IPS DF 4.7 (cell line): ENCODE measurements at regions not wholly inside any gene's neighbourhood (a gene's known extent, or its start where the extent isn't known, plus 50 kb on each side); places are given as distances from the start of the nearest gene placed in this dataset.

Experiments
- DNase-seq: peaks from one replicate; pipeline ENCODE4 v3.0.0-alpha.2; 2013; ENCODE audit warnings: low spot score; ENCODE audit errors: extremely low read depth

- DNase-seq: no peak
These were observed 122.9 kb upstream of the ZMIZ1 start for GRCh38 chr10:78945838-78946237.

- no peak for DNase-seq
These were observed 121.5 kb upstream of the ZMIZ1 start for GRCh38 chr10:78947226-78947625.

DNA sequence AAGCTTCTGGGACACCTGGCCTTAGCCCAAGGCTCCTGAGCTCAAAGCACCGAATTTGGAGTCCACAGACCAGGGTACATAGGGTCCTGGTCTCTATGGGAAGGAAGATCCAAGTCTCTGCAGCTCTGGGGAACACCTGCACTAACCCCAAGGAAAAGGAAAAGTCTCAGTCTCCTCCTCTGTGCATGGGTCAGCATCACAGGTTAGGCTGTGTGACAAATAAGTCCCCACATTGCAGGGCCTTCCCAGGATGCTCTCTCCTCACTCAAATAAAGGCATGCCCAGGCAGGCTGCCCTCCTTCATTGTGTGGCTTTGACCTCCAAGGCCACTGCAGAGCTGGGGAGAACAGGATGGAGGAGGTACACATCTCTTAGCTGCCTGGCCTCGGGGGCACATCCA is 121.0 kb upstream of the ZMIZ1 start:
- DNase-seq: no peak

DNA sequence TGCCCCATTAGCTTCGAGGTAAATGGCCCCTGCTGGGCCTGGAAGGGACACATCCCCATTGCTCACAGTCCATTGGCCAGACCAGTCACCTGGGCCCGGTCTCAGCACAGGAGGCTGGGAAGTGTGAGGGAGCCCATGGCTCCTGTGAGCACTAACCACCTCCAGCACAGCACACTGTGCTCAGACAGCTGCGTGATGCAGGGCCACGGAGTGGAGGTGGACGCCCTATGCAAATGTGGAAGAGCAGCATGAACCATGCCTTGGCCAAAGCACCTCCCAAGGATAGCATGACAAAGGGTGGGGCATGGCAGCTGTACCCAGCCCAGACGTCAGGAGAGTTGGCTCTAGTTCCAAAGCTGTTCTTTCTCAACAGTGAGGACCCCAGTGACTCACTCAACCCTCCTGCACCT is 120.1 kb upstream of the ZMIZ1 start:
- DNase-seq: no peak

GRCh38 chr10:78950656-78951587 is 117.8 kb upstream of the ZMIZ1 start:
- no peak for DNase-seq

DNA sequence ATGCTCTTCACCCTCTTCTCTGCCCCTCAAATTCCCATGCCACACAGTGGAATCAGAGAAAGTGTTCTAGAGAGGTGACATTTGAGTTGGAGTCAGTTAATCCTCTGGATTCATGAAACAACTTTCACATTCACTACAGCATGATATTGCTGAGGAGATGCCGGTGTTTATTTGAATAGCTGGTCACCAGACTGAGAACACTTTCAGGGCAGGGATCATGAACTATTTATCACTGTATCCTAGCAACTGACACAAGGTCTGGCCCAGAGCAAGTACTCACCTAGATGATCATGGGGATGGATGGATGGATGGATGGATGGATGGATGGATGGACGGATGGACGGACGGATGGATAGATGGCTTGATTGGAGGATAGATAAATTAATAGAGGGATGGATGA is 116.7 kb upstream of the ZMIZ1 start:
- no peak for DNase-seq

DNA sequence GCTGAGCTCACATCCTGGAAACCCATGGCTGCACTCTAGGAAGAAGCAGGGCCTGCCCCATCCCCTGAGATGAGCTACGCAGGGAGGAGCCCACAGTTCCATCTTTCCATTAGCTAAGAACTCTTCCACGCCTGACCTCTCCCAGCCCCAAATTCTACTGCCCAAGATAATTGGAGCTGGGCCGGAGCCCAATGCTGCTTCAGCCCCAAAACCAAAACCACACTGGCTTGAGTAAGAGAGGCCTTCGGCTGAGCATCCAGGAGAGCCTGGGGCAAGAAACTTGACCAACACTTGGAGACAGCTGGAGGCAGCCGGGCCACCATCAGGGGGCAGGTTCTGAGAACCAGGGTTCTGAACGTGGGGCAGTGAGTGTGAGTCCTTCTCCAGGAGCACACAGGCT is 116.1 kb upstream of the ZMIZ1 start:
- no peak for DNase-seq

- DNase-seq: no peak
These were observed 115.5 kb upstream of the ZMIZ1 start for GRCh38 chr10:78953113-78953798.

DNA sequence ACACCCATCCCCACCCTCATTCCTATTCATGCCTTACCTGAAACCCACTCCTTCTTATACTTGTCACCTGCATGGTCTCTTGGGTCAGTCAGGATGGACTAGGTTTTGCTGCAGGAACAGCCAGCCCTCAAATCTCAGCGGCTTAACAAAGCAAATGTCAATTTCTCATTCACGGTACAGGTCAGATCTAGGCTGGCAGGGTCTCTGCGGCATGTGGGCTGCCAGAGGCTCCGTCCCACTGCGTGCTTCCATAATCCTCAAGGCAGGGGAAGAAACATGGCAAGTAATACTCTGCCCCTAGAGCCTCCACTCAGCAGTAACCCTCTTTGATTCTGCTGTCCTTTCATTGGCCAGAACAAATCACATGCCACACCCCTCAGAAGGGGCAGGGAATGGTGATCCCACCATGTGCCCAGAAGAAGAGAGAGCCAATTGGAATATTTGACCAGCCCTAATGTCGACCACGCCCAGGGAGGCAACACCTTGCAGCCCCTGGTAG is 114.9 kb upstream of the ZMIZ1 start:
- DNase-seq: no peak

DNA sequence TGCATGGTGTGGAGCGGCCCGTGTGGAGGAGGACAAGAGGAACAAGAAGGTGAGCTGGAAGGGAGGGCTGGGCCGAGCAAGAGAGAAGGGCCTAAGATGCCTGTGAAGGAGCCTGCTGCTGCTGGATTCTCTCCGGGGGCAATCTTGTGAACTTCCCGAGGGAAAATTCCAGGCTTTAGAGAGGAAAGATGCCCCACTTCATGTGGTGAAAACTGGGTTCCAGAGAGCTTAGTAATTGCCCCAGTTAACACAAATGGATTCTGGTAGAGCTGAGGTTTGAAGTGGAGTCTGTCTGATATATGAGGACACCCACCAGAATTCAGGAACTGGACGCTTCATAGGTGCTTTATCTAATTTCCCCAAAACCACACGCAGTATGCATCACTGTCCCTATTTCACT is 114.1 kb upstream of the ZMIZ1 start:
- DNase-seq: no peak

DNA sequence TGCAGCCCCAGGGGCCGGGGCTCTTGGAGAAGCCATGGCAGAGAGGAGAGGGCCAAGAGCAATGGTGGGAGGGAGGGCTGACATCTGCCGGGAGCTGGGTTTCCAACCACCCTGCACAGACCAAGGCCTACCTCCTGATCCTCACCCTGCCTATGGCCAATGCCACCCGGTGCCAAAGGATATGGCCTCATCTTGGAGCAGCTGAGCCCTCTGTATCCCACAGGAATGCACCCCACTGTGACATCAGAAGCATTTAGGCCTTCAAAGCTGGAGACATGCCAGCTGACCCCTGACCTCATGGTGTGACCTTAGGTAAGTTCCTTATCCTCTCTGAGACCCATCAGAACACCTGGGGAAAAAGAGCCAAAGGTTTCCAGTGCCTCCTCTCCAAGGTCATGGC is 113.6 kb upstream of the ZMIZ1 start:
- DNase-seq: no peak

DNA sequence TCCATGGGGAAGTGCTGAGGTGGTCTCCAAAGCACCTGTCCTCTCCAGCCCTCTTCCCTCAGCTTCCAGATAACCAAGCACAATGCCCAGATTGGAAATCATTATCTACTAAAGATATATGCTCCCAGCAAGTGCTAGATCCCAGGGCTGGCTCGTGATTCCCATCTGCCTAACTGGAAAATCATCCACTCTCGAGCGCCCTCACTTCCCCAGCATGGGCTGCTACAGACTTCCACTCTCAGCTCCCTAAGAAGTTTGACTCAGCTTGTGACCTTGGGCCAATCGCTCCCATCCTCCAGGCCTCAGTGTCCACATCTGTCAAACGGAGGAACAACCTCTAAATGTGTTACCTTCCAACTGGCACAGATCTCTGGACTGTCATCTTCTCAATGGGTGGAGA is 112.4 kb upstream of the ZMIZ1 start:
- DNase-seq: no peak

GRCh38 chr10:78957471-78958039 is 111.2 kb upstream of the ZMIZ1 start:
- DNase-seq: no peak

GRCh38 chr10:78959217-78959923 is 109.4 kb upstream of the ZMIZ1 start:
- DNase-seq: no peak

DNA sequence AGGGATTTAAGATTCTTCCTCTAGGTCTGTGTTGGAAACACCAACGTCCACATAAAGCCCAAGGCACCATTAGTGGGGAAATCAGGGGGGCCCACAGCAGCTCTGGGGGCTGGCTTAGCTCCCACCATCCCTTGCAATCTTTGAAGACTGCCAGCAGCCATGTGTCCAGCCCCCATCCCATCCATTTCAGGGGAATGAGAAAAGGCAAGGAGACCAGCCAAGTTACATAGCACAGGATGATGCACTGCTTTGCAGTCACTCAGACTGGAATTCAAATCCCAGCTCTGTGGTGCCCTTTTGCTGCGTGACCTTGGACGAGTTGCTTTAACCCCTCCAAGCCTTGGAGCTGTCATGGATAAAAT is 108.9 kb upstream of the ZMIZ1 start:
- no peak for DNase-seq

DNA sequence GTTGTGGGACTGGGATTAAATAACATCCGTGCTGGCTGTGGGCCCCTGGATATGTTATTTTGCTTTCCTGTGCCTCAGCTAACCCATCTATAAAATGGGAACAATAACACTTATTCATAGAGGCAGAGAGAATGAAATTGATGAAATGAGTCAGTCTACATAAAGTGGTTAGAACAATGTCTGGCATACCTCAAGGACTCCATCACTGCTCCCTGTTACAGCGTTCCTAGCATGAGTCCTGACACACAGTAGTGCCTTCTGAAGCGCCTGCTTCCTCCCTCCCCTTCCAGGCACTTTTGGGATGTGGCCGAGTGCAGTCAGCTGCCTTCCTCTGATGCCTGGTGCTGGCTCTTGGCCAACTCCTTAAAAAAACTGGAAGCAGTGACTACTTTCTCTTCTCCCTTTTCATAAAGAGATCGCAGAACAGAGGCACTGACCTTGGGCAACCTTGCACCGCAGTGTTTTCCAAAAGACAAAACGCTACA is 108.4 kb upstream of the ZMIZ1 start:
- DNase-seq: no peak

DNA sequence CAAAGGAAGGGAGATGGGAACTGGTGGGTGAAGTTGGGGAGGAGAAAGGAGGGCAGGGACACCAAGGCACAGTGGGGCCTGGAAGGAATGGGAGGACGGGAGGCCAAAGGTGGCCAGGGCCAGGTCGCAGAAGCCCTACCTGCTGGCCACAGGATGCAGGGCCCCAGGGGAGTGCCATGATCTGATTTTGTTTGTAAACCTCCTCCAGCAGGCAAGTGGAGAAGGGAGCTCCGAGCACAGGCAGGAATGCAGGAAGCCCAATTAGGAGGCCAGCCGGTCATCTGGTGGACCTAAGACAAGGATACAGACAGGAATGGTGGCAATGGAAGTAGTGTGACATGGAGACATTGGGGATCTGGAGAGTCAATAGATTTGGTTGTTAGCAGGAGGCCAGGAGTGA is 107.0 kb upstream of the ZMIZ1 start:
- no peak for DNase-seq

- no peak for DNase-seq
These were observed 105.4 kb upstream of the ZMIZ1 start for GRCh38 chr10:78963074-78964034.

DNA sequence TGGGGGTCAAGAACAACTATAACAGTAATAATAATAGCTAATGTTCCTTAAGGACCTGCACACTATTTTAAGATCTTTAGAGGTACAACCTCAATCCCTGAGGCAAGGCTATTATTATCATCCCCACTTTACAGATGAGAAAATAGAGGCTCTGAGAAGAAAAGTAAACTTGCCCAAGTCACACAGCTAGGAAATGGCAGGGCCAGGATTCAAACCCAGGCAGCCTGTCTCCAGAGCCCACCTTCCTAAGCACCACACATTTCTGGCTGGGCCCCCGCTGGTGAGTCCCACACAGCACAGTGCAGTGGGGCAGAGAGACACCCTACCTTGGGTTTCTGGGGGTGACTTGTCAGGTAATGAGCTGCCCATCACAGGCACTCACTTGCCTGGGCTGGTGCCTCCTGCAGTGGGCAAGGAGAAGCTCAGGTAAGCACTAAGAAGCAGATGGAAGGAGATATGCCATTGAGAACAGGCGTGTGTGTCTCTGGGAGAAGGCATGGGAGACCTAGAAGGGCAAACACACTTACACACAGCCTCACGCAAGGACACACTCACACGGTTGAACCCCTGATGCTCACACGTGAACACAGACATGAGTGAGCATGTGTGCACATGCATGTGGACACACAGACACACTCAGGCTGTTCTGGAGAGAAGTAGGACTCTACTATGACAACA is 104.4 kb upstream of the ZMIZ1 start:
- DNase-seq: no peak
